Upper lobe of left lung (tissue), 4 donors: ENCODE measurements at regions not wholly inside any gene's neighbourhood (a gene's known extent, or its start where the extent isn't known, plus 50 kb on each side); places are given as distances from the start of the nearest gene placed in this dataset.
A peak's percentile ranks its signal among the peaks of the same experiment; 100 is the strongest.

Experiments used
- EP300 ChIP-seq, 4 donors: sonication (generic); formaldehyde crosslinking; IDR thresholded peaks; one replicate each; pipeline ENCODE4 v1.5.1; 2017; ENCODE audit warnings: antibody characterized with exemption in 4 of 4, control low read depth in 2 of 4
- POLR2A ChIP-seq, 4 donors: fragments of 450-650 bp; IDR thresholded peaks; one replicate each; pipeline ENCODE4 v1.5.1; 2016 to 2017; ENCODE audit warnings: antibody characterized with exemption in 4 of 4, mild to moderate bottlenecking in 2 of 4
- POLR2AphosphoS5 ChIP-seq, 2 donors: sonication (generic); formaldehyde crosslinking; IDR thresholded peaks; one replicate each; pipeline ENCODE4 v1.5.1; 2017; ENCODE audit warnings: antibody characterized with exemption in 2 of 2
- TF ChIP-seq, protein P1 (sequence below), 6 experiments: fragments of 450-650 bp in 4 of 6; fragments of 200-600 bp in 2 of 6; sonication (generic) in 2 of 6; IDR thresholded peaks; one replicate each; pipeline ENCODE4 v1.5.1; 2016 to 2019; ENCODE audit warnings: antibody characterized with exemption in 6 of 6

DNA sequence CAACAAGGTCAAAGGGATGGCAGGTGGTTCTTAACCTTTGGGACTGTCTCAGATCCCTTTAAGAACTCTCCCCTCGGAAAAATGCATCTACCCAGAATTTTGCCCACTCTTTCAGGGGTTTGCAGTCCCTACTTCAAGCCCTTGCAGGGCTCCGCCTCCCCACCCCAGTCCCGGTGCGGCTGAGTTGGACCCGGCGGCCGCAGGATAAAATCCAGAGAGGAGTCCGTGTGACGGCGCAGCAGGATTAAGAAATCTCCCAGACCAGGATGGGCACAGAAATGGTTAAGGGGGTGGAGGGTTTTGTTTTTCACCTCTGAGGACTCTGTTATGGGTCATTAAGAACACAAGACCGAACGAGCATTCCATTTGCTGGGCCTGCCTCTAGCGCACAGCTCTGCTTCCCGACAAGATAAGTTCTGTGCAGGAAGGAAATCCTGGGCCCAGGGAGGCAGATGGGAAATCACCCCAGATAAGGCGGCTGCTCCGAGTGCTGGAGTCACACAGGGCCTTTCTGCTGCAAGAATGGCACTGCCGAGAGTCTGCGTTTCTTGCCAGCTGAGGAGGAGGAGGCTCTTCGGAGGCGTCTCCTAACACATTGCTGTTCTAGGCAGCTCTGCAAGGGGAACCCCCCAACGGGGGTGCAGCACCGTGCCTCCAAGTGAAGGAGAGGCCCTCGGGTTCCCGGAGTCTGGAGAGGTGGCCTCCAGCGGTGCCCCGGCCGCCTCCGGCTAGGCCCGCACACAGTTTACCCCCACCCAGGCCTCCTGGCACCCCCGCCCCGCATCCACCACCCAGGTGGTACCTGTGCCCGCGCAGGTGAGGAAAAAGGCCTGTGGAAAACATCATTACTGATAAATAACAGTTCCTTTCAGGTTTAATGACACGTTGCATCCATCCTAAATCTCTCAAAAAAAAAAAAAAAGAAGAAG is 277.6 kb downstream of the BCOR start:
- TF ChIP-seq EP300 (IDR thresholded peaks at IDR 0.05) (peak in 1 of 4 donors; percentile 26), POLR2A (IDR thresholded peaks at IDR 0.05) (no peak), POLR2AphosphoS5 (IDR thresholded peaks at IDR 0.05) (peak in 1 of 2 donors; percentile 24)
- TF ChIP-seq, protein P1, sequence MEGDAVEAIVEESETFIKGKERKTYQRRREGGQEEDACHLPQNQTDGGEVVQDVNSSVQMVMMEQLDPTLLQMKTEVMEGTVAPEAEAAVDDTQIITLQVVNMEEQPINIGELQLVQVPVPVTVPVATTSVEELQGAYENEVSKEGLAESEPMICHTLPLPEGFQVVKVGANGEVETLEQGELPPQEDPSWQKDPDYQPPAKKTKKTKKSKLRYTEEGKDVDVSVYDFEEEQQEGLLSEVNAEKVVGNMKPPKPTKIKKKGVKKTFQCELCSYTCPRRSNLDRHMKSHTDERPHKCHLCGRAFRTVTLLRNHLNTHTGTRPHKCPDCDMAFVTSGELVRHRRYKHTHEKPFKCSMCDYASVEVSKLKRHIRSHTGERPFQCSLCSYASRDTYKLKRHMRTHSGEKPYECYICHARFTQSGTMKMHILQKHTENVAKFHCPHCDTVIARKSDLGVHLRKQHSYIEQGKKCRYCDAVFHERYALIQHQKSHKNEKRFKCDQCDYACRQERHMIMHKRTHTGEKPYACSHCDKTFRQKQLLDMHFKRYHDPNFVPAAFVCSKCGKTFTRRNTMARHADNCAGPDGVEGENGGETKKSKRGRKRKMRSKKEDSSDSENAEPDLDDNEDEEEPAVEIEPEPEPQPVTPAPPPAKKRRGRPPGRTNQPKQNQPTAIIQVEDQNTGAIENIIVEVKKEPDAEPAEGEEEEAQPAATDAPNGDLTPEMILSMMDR (IDR thresholded peaks at IDR 0.05): no peak
